Thyroid gland (tissue), 4 donors: ENCODE measurements at regions not wholly inside any gene's neighbourhood (a gene's known extent, or its start where the extent isn't known, plus 50 kb on each side); places are given as distances from the start of the nearest gene placed in this dataset.

Experiments
- CTCF ChIP-seq, 6 experiments: fragments of 200-600 bp in 3 of 6; fragments of 450-650 bp in 3 of 6; sonication (generic) in 3 of 6; IDR thresholded peaks; one replicate each; pipeline ENCODE4 v1.5.1; 2016 to 2019; ENCODE audit warnings: antibody characterized with exemption in 6 of 6, mild to moderate bottlenecking in 2 of 6, inconsistent platforms in 1 of 6, moderate library complexity in 1 of 6
- POLR2A ChIP-seq, 2 donors: fragments of 450-650 bp; IDR thresholded peaks; one replicate each; pipeline ENCODE4 v1.6.1; 2017; ENCODE audit warnings: antibody characterized with exemption in 2 of 2, mild to moderate bottlenecking in 2 of 2, moderate library complexity in 1 of 2

DNA sequence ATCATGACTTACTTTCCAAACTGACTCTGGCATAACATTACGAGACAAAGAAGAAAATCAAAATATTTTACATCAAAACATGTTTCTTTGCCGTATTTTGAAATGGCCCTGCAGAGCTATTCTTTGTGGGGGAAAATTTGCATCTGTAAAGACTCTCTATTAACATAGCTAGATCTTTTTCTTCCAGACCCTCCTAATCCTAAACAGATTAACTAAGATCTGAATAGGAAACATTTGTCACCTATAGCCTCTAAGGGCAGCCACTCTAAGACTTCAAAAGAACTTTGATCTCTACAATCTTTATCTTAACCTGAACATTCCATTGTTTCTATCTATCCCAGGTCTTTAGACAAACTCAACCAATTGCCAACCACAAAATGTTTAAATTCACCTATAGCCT lies 176.6 kb upstream of the CENPE start:
- TF ChIP-seq CTCF (IDR thresholded peaks at IDR 0.05) (no peak), POLR2A (IDR thresholded peaks at IDR 0.05) (no peak)
